ENCODE measurements at regions not wholly inside any gene's neighbourhood (a gene's known extent, or its start where the extent isn't known, plus 50 kb on each side); places are given as distances from the start of the nearest gene placed in this dataset.

GRCh38 chr7:84399661-84400060 lies 205.1 kb upstream of the SEMA3A start:
- intact Hi-C loops (cut with DNase I), result no loop called here

GRCh38 chr7:84394219-84394618 lies 199.6 kb upstream of the SEMA3A start:
- ATAC-seq (ENCODE audit: poor library complexity), result no peak
- intact Hi-C loops (cut with DNase I), result no loop called here
- no peak for DNase-seq

More at GRCh38 chr7:84399661-84400060, 205.1 kb upstream of the SEMA3A start:
- DNase-seq (no peak), ATAC-seq (ENCODE audit: poor library complexity) (no peak)

GRCh38 chr7:84393786-84394185 lies 199.2 kb upstream of the SEMA3A start:
- DNase-seq, result no peak
- intact Hi-C loops (cut with DNase I), result no loop called here
- ATAC-seq (ENCODE audit: poor library complexity), result no peak

- ATAC-seq (ENCODE audit: poor library complexity) (no peak), DNase-seq (no peak)
- intact Hi-C loops (cut with DNase I), result no loop called here
Measured at GRCh38 chr7:84390845-84391244, 196.3 kb upstream of the SEMA3A start.

GRCh38 chr7:84389242-84389641 lies 194.7 kb upstream of the SEMA3A start:
- intact Hi-C loops (cut with DNase I), result no loop called here
- DNase-seq, result no peak

GRCh38 chr7:84387595-84387994 lies 193.0 kb upstream of the SEMA3A start:
- ATAC-seq (ENCODE audit: poor library complexity), result no peak
- intact Hi-C loops (cut with DNase I), result no loop called here
- no peak for DNase-seq

More at GRCh38 chr7:84389242-84389641, 194.7 kb upstream of the SEMA3A start:
- no peak for ATAC-seq (ENCODE audit: poor library complexity)

GRCh38 chr7:84384417-84384816 lies 189.8 kb upstream of the SEMA3A start:
- intact Hi-C loops (cut with DNase I), result no loop called here
- DNase-seq (no peak), ATAC-seq (ENCODE audit: poor library complexity) (no peak)

GRCh38 chr7:84379446-84379845 lies 184.9 kb upstream of the SEMA3A start:
- DNase-seq (no peak), ATAC-seq (ENCODE audit: poor library complexity) (no peak)
- intact Hi-C loops (cut with DNase I), result no loop called here

GRCh38 chr7:84372712-84373111 lies 178.1 kb upstream of the SEMA3A start:
- ATAC-seq (ENCODE audit: poor library complexity) (no peak), DNase-seq (no peak)
- intact Hi-C loops (cut with DNase I), result no loop called here

GRCh38 chr7:84372155-84372621 lies 177.6 kb upstream of the SEMA3A start:
- intact Hi-C loops (cut with DNase I), result no loop called here
- DNase-seq (no peak), ATAC-seq (ENCODE audit: poor library complexity) (no peak)

- DNase-seq (no peak), ATAC-seq (ENCODE audit: poor library complexity) (no peak)
- intact Hi-C loops (cut with DNase I), result no loop called here
Measured at GRCh38 chr7:84370114-84370513, 175.5 kb upstream of the SEMA3A start.

- DNase-seq (no peak), ATAC-seq (ENCODE audit: poor library complexity) (no peak)
- intact Hi-C loops (cut with DNase I), result no loop called here
Measured at GRCh38 chr7:84368122-84368521, 173.5 kb upstream of the SEMA3A start.

GRCh38 chr7:84364708-84365107 lies 170.1 kb upstream of the SEMA3A start:
- ATAC-seq (ENCODE audit: poor library complexity), result no peak
- DNase-seq, result no peak
- intact Hi-C loops (cut with DNase I), result no loop called here

- intact Hi-C loops (cut with DNase I), result no loop called here
- ATAC-seq (ENCODE audit: poor library complexity) (no peak), DNase-seq (no peak)
Measured at GRCh38 chr7:84363741-84364140, 169.2 kb upstream of the SEMA3A start.

- no peak for ATAC-seq (ENCODE audit: poor library complexity)
- DNase-seq, result no peak
- intact Hi-C loops (cut with DNase I), result no loop called here
Measured at GRCh38 chr7:84362828-84363227, 168.2 kb upstream of the SEMA3A start.

- no peak for ATAC-seq (ENCODE audit: poor library complexity)
- no peak for DNase-seq
- intact Hi-C loops (cut with DNase I), result no loop called here
Measured at GRCh38 chr7:84362360-84362759, 167.8 kb upstream of the SEMA3A start.

- ATAC-seq (ENCODE audit: poor library complexity) (no peak), DNase-seq (no peak)
- intact Hi-C loops (cut with DNase I), result no loop called here
Measured at GRCh38 chr7:84354866-84355265, 160.3 kb upstream of the SEMA3A start.

- intact Hi-C loops (cut with DNase I), result no loop called here
- no peak for ATAC-seq (ENCODE audit: poor library complexity)
- no peak for DNase-seq
Measured at GRCh38 chr7:84354030-84354429, 159.4 kb upstream of the SEMA3A start.

GRCh38 chr7:84339306-84339705 lies 144.7 kb upstream of the SEMA3A start:
- intact Hi-C loops (cut with DNase I), result no loop called here
- DNase-seq, result no peak
- ATAC-seq (ENCODE audit: poor library complexity), result no peak

GRCh38 chr7:84337429-84337828 lies 142.8 kb upstream of the SEMA3A start:
- intact Hi-C loops (cut with DNase I), result no loop called here
- no peak for DNase-seq
- ATAC-seq (ENCODE audit: poor library complexity), result no peak

GRCh38 chr7:84336766-84337165 lies 142.2 kb upstream of the SEMA3A start:
- intact Hi-C loops (cut with DNase I), result no loop called here
- DNase-seq, result no peak
- no peak for ATAC-seq (ENCODE audit: poor library complexity)

- intact Hi-C loops (cut with DNase I), result no loop called here
- DNase-seq (no peak), ATAC-seq (ENCODE audit: poor library complexity) (no peak)
Measured at GRCh38 chr7:84336303-84336702, 141.7 kb upstream of the SEMA3A start.
